Panc1 (cell line): ENCODE measurements at regions not wholly inside any gene's neighbourhood (a gene's known extent, or its start where the extent isn't known, plus 50 kb on each side); places are given as distances from the start of the nearest gene placed in this dataset.

Experiments
- CTCF ChIP-seq: fragments of 450-650 bp; IDR thresholded peaks from 2 replicates; pipeline ENCODE4 v1.5.1; 2017; ENCODE audit warnings: mild to moderate bottlenecking
- REST ChIP-seq, 2 experiments: IDR thresholded peaks; 2 replicates each; pipeline ENCODE4 v1.6.1; 2011 to 2012; ENCODE audit warnings: low read depth in 2 of 2, control low read depth in 1 of 2, low read length in 1 of 2, mild to moderate bottlenecking in 1 of 2, moderate library complexity in 1 of 2; ENCODE audit not compliant: insufficient read depth in 1 of 2
- SIN3A ChIP-seq: IDR thresholded peaks from 2 replicates; pipeline ENCODE4 v1.6.1; 2012; ENCODE audit warnings: low read depth, mild to moderate bottlenecking, low read length, moderate library complexity, borderline replicate concordance; ENCODE audit not compliant: insufficient read depth

- TF ChIP-seq CTCF (no peak), SIN3A (no peak), REST (IDR thresholded peaks at IDR 0.05; ENCODE audit: insufficient read depth in 1 of 2, low read depth in 2 of 2, low read length in 1 of 2) (no peak)
Observed at GRCh38 chr15:68492855-68493254, 60.9 kb upstream of the ITGA11 start.
